ENCODE measurements at regions not wholly inside any gene's neighbourhood (a gene's known extent, or its start where the extent isn't known, plus 50 kb on each side); places are given as distances from the start of the nearest gene placed in this dataset.

DNA sequence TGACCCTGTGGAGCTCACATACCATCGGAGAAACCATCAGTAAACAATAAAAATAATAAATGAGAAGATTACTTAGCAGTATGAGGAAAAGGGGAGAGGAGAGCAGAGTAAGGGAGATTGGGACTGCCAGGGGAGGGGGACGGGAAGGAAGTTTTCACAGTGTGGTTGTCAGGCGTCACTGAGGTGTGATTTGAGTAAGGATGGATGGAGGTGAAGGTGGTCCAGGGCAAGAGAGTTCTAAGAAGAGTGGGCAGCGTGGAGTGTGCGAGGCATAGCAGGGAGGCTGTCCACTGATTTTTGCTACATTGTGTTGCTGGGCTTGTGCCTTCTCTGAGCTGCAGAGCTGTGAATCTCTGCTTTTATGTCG lies 119.1 kb downstream of the HPGD start:
- TF ChIP-seq, protein P1, sequence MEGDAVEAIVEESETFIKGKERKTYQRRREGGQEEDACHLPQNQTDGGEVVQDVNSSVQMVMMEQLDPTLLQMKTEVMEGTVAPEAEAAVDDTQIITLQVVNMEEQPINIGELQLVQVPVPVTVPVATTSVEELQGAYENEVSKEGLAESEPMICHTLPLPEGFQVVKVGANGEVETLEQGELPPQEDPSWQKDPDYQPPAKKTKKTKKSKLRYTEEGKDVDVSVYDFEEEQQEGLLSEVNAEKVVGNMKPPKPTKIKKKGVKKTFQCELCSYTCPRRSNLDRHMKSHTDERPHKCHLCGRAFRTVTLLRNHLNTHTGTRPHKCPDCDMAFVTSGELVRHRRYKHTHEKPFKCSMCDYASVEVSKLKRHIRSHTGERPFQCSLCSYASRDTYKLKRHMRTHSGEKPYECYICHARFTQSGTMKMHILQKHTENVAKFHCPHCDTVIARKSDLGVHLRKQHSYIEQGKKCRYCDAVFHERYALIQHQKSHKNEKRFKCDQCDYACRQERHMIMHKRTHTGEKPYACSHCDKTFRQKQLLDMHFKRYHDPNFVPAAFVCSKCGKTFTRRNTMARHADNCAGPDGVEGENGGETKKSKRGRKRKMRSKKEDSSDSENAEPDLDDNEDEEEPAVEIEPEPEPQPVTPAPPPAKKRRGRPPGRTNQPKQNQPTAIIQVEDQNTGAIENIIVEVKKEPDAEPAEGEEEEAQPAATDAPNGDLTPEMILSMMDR (IDR thresholded peaks at IDR 0.05; ENCODE audit: insufficient read depth, low read length, poor library complexity, severe bottlenecking): no peak
- TF ChIP-seq EZH2phosphoT487 (conservative IDR thresholded peaks at IDR 0.05; ENCODE audit: low read length): no peak

Measured in SU-DHL-6 (cell line).